AG08396 (cell line): ENCODE measurements at regions not wholly inside any gene's neighbourhood (a gene's known extent, or its start where the extent isn't known, plus 50 kb on each side); places are given as distances from the start of the nearest gene placed in this dataset.
"Not testable (repeated sequence)": the region's sequence is repeated elsewhere in the genome, so short reads cannot be mapped to it uniquely, and the experiment has no call there.

Experiments used
- DNase-seq: peaks from one replicate; pipeline ENCODE4 v3.0.0; 2012; ENCODE audit warnings: low spot score, mixed read lengths

DNA sequence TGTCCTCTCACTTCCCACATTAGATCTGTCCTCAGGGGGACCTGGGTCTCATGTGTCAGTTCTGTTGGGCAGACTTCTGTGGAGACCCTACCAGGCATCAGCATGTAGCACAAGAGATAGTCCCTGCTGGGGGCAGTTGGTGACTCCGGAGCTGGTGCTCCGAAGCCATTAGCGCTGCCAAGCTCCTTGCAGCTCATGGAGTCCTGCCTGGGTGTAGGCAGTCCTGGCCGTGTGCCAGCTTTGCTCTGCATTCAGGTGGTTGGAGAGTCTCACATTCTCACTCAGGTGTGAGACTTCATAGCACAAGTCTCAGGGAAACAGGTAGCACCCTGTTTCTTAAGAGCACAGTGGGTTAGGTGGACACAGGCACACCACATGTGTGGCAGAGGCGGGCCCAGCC is 202.3 kb downstream of the LIPI start:
- DNase-seq, result not testable (repeated sequence)

DNA sequence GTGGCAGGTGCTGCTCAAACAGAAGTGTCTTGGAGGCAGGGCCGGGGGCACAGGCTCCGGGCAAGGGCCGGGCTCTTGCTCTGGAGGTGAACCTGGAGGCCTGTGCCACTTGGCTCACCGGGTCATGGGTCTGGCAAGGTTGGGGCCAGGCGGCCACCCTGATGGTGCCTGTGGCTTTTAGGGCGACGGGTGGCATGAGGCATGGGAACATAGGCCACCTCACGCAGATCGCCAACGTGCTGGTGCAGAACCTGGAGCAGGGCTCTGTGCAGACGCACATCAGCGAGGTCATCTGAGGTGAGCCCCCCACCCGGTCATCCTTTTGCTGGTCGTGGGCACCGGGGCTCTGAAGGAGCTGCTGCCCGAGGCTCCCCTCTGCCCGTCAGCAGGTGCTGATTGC is 202.7 kb downstream of the LIPI start:
- DNase-seq, result not testable (repeated sequence)

DNA sequence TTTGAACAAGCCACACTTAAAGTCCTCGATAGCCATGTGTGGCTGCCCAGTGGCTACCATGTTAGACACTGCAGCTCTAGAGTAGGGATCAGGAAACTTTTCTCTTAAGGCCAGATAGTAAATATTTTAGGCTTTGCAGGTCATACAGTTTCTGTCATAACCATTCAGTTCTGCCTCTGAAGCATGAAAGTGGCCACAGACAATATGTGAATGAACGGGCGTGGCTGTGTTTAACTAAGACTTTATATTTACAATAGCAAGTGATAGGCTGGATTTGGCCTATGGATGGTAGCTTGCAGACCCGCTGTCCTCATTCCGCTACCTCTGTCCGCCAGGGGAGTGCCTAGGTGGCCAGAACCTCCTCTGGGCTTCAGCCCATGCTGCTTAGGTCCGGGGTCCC is 204.6 kb downstream of the LIPI start:
- DNase-seq, result not testable (repeated sequence)

DNA sequence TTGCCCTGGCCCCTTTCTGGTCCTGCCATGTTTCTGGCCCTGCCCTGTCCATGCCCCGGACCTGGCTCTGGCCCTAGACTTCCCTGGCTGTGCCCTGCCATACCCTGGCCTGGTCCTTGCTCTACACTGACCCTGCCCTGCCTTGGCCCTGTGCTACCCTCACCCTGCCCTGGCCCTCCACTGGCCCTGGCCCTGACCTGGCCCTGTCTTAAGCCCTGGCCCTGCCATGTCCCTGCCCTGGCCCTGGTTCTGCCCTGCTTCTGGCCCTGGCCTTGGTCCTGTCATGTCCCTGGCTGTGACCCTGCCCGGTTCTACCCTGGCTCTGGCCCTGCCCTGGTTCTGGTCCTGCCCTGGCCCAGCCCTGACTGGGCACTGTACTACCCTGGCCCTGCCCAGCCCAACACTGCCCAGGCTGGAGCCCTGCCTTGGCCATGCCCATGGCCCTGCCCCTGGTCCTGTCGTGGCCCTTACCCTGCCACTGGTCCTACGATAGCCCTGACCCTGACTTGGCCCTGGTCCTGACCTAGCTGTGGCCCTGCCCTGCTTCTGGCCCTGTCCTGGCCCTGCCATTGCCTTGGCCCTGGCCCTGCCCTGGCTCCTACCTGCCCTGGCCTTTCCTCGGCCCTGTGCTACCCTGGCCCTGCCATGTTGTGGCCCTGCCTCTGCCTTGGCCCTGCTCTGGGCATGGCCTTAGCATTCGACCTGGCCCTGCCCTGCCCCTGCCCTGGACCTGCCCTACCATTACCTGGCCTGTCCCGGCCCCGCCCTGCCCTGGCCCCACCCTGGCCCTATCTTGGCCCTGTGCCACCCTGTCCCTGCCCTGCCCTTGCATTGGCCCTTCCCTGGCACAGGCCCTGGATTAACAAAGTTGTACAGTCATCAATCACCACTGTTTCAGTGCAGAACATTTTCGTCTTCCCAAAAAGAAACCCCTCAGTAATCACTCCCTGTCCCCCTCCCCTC is 223.5 kb downstream of the LIPI start:
- not testable (repeated sequence) for DNase-seq

DNA sequence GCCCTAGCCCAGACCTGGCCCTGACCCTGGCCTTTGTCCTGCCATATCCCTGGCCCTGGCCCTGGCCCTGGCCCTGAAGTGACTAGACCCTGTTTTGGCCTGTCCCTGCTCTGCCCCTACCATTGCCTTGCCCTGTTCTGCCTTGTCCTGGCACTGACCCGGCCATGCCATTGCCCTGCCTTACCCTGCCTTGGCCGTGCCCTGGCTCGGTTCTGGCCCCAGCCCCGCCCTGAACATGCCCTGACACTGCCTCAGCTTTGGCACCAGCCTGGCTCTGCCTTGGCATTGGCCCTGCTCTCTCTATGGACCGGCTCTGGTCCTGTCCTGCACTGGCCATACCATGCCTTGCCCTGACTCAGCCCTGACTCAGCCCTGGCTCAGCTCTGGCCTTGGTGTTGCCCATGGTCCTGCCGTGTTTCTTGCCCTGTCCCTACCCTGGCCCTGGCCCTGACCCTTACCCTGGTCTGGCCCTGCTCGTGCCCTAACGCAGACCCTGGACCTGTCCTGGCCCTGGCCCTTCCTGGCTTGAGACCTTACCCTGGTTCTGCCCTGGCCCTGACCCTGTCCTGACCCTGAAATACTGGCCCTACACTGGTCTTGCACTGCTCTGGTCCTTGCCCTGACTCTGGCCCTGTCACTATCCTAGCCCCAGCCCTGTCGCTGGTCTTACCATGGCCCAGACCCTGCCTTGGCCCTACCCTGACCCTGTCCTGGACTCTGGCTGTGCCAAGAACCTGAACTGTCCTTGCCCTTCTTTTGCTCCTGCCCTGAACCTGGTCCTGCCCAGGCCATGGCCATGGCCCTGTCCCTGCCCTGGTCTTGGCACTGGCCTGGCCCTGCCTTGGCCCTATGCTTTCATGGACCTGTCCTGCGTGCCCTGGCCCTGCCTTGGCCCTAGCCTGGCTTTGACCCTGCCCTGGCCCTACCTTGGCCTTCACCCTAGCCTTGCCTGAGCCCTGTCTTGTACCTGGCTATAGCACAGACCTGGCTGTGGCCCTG is 224.6 kb downstream of the LIPI start:
- DNase-seq, result not testable (repeated sequence)

DNA sequence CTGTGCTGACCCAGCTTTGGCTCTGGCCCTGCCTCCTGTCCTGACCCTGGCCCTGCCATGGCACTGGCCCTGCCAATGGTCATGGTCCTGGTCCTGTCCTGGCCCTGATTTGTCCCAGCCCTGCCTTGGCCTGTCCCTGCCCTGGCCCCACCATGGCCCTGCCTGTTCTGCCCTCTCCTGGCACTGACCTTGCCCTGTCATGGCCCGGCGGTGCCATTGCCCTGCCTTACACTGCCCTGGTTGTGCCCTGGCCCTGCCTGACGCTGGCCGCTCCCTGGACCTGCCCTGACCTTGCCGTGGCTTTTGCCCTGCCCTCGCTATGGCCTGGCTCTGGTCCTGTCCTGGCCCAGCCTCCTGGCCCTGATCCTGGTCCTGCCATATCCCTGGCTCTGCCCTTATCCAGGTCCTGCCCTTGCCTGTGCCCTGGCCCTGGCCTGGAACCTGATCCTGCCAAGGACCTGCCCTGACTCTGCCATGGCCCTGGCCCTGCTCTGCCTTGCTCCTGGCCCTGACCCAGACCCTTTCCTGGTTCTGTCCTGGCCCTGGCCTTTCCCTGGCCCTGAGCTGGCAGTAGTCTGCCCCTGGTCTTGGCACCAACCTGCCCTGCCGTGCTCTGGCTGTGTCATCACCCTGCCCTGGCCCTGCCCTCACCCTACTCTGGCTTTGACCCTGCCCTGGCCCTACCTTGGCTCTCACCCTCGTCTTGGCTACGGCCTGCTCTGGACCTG is 225.5 kb downstream of the LIPI start:
- not testable (repeated sequence) for DNase-seq

DNA sequence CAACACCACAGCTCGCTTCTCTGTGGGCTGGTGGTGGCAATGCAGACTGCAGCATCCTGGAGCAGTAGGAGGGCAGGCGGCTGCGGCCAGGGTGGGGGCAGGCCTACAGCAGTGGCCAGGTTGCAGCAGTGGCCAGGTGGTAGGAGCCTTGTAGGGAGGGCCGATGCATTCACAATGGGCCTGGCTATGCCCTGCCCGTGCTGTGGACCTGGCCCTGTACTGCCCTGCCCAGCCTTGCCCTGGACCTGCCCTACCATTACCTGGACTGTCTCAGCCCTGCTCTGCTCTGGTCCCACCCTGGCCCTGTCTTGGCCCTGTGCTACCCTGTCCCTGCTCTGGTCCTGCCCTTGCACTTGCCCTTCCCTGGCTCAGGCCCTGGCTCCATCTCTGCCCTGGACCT is 226.0 kb downstream of the LIPI start:
- DNase-seq, result not testable (repeated sequence)

DNA sequence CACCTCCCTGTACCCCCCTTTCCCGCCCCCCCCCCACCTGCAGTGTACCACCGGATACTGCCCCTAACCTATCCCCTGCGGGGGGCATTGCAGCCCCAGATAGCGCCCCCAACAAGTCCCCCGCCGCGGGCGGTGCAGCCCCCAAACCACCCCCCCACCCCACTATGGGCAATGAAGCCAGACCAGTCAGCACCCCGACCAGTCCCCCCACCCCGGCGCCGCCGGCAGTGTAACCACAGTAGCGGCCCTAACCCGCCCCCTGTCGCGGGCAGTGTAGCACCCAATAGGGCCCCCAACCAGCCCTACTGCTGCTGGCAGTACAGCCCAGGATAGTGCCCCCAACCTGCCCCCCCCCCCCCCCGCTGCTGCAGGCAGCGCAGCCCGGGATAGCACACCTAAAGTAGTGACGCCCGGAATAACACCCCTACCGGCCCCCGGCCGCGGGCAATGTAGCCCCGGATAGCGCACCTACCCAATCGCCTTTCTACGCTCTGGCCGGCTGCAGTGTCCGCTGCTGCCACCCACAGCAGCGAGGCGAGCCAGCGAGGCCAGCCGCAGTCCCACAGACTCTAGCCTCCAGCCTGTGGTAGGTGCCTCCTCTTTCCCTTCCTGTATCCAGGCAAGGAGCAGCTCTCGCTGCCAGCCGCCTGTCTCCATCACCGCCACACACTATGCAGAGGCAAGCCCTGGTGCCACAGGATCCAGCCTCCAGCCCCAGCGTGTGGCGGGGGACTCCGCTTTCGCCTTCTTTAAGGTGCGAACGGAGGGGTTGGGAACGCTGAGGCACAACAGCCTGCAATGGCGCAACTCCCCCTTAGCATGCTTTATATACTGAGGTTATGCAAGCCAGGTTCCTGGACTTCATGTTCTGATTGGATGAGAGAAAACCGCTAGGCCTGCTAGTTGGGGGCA is 229.3 kb downstream of the LIPI start:
- not testable (repeated sequence) for DNase-seq

DNA sequence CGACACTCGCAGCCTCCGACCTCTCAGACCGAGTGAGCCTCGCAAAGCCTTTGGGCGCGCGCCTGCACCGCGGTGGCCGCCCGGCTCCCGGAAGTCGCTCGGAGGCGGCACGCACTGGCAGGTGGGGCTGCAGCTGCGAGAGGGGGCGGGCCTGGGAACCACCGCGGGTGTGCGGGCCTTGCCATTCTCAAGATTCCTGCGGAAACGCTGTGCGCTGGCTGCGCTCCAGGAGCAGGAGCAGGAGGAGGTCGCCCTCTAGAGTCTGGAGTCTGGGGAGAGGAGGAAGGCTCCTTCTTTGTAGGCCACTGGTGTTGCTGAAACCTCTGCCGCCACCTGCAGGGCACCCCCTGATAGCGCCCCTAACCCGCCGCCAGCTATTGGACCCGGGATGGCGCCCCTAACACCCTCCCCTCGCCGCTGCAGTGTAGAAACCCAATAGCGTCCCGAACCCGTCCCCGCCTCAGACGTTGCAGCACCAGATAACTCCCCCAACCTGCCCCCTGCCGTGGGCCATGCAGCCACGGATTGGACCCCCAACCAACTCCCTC is 230.6 kb downstream of the LIPI start:
- peak; percentile 8 for DNase-seq

DNA sequence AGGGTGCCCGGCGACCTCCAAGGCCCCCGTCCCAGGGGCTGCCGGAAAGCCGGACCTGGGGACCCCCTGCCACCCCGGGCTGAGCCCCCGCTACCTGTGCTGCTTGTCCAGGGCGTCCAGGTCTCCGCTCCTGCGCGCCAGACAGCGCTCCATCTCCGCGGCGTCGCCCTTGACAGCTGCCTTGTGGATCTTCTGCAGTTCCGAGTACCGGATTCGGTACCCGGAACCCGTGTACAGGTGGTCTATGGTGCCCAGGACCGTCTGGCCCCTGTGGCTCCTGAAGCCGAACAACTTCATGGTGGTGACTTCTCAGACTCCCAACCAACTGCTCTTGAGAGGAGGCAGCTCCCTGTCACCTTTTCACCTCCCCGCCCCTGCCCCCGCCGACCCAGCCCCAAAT is 231.1 kb downstream of the LIPI start:
- DNase-seq, result not testable (repeated sequence)

DNA sequence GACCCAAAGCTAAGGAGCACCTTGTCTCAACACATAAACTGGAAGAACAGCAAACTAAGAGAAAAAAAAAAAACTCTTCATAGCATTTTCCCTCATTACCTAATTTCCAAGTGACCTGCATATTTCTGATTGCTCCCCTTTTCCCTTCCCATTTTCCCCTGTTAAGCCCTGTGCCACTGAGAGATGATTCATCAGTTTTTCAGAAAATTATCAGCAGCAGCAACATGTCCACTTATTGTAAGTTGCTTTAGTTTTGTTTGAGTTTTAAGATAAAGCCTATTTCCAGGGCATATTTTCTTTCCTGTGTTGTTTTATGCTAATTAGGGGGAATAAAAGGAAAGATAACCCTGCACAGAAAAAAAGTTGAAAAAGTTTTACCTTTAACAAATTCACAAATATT is 236.2 kb downstream of the LIPI start:
- not testable (repeated sequence) for DNase-seq

DNA sequence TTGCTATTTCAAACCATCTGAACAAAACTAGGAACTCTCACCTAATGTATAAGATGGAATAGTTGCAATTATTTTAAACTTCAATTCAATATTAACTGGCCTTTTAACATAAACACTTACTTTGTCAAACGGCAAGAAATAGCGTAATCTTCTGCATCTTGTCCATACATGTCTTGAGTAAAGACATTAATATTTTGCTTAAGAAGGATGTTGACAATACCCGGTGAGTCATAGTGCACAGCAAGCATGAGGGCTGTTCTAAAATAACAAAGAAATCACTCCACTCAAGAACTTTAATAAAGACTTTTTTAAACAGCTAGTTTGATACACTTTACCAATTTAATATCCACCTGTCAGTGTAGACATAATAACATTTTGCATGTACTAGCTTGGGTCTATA is 240.9 kb downstream of the LIPI start:
- DNase-seq, result not testable (repeated sequence)

DNA sequence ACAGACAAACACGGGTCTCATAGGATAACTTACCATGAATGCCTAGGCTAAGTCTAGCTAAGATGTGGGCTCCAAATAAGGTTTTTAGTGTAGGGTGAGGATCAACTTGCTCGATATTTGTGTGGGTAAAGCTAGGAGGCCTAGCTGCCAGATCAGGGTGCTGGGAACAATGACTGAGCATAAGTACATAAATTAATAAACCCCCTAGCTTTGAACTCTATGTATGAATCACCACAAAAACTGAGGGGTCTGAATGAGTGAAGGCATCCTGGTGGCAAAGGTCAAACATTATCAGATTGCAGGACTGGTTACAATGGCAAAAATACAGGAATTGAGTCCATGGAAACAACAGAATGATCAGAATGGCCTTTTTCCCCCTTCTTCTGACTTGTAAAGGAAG is 241.8 kb downstream of the LIPI start:
- DNase-seq, result not testable (repeated sequence)

DNA sequence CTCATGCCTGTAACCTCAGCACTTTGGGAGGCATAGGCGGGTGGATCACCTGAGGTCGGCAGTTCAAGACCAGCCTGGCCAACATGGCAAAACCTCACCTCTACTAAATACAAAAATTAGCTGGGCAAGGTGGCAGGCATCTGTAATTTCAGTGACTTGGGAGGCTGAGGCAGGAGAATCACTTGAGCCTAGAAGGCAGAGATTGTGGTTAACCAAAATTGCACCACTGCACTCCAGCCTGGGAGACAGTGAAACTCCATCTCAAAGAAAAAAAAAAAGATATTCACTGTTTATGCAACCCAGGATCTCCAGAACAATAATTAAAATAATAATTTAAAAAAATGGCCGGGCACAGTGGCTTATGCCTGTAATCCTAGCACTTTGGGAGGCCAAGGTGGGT is 247.5 kb downstream of the LIPI start:
- not testable (repeated sequence) for DNase-seq

DNA sequence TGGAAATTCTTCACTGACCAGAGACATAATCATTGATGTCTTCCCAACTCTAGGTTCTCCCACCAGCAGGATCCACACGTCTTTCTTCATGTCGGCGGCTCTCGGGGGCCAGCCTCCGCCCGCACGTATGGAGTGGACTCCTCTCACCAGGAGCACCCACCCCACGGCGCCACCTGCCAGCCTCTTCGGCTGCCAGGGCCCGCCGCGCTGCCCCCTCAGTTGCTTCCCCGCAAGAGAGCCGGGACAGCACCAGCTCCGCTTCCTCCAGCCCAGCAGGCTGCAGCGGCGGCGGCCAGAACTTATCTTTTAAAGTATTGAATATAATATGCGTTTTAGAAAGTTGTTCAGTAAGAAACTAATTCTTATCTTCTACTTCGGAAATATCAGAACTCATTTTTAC is 273.5 kb downstream of the LIPI start:
- DNase-seq, result no peak

DNA sequence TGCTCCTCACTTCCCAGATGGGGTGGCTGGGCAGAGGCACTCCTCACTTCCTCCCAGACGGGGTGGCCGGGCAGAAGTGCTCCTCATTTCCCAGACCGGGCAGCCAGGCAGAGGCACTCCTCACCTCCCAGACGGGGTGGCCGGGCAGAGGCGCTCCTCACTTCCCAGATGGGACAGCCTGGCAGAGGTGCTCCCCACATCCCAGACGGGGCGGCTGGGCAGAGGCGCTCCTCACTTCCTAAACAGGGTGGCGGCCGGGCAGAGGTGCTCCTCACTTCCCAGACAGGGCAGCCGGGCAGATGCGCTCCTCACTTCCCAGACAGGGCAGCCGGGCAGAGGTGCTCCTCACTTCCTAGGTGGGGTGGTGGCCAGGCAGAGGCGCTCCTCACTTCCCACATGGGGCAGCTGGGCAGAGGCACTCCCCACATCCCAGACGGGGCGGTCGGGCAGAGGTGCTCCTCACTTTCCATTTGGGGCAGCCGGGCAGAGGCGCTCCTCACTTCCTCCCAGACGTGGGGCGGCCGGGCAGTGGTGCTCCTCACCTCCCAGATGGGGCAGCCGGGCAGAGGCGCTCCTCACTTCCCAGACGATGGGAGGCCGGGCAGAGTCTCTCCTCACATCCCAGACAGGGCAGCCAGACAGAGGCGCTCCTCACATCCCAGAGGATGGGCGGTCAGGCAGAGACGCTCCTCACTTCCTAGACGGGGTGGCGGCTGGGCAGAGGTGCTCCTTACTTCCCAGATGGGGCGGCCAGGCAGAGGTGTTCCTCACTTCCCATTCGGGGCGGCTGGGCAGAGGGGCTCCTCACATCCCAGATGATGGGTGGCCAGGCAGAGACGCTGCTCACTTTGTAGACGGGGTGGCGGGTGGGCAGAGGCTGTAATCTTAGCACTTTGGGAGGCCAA is 274.5 kb downstream of the LIPI start:
- DNase-seq, result not testable (repeated sequence)

DNA sequence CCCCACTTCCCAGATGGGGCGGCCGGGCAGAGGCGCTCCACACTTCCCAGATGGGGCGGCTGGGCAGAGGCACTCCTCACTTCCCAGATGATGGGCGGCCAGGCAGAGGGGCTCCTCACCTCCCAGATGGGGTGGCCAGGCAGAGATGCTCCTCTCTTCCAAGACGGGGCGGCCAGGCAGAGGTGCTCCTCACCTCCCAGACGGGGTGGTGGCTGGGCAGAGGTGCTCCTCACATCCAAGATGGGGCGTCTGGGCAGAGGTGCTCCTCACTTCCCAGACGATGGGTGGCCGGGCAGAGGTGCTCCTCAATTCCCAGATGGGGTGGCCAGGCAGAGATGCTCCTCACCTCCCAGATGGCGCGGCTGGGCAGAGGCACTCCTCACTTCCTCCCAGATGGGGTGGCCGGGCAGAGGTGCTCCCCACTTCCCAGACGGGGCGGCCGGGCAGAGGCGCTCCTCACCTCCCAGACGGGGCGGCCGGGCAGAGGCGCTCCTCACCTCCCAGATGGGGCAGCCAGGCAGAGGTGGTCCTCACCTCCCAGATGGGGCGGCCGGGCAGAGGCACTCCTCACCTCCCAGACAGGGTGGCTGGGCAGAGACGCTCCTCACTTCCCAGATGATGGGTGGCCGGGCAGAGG is 275.2 kb downstream of the LIPI start:
- DNase-seq, result not testable (repeated sequence)

DNA sequence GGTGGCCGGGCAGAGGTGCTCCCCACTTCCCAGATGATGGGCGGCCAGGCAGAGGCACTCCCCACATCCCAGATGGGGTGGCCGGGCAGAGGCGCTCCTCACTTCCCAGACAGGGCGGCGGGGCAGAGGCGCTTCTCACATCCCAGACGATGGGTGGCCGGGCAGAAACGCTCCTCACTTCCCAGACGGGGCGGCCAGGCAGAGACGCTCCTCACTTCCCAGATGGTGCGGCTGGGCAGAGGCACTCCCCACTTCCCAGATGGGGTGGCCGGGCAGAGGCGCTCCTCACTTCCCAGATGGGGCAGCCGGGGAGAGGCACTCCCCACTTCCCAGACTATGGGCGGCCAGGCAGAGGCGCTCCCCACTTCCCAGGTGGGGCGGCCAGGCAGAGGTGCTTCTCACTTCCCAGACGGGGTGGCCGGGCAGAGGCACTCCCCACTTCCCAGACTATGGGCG is 275.8 kb downstream of the LIPI start:
- DNase-seq, result not testable (repeated sequence)

DNA sequence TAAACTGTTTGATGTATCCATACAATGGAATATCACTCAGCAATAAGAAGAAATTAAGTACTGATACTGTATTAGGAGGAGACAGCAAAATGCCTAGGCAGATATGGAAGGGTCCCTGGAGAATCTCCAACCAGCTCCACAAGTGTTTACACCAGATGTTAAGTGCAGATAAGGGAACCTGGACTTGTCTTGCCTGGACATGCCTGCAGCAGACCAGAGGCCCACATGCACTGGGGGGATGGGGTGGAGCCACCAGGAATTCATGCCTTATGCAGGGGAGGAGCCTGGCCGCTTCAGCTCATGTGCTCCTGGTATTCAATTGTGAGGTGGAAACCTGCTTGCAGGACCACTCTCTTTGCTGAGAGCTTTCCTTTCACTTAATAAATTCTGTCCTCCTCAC is 287.6 kb downstream of the LIPI start:
- not testable (repeated sequence) for DNase-seq
